ENCODE measurements at regions not wholly inside any gene's neighbourhood (a gene's known extent, or its start where the extent isn't known, plus 50 kb on each side); places are given as distances from the start of the nearest gene placed in this dataset.

- ATAC-seq = no peak
- intact Hi-C loops (cut with DNase I) = no loop called here
- H3K27me3 ChIP-seq = no peaks in the 10 kb centered on the region
- no peak overlapping the region for H3K27ac ChIP-seq
- H3K4me3 ChIP-seq = no peak overlapping the region
- DNase-seq = no peak
- H3K36me3 ChIP-seq = no peaks in the 10 kb centered on the region
- TF ChIP-seq CTCF (IDR thresholded peaks at IDR 0.05) = no peak
- WGBS, 2 donors = 66 to 67% methylated on average over 3 of the region's 3 CpGs
- no peaks in the 10 kb centered on the region for H3K4me1 ChIP-seq
- H3K9me3 ChIP-seq = peaks cover 0 to 5% (median 0%) of the 10 kb centered on the region in 11 donors
These were observed 433.9 kb downstream of the TRIML1 start for GRCh38 chr4:188573104-188573503.

DNA sequence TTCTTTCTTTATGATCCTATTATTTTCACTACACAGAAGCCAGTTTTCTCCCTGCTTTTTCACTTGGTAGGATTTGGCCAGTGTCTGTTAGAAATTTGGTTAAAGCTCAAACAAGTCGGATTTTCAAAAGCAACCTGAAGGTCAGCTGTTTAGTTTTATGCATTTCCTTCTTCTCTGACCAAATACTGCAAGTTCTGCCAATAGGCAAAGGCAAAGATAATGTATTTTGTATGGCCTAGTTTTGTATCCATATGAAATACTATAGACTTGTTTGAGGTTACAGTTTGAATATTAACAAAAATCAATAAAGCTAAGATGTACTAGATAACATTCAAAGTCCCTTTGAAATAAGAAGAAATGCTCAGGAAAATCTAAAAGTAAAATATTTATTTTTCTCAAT is 439.4 kb downstream of the TRIML1 start:
- intact Hi-C loops (cut with DNase I) = no loop called here
- no peak for TF ChIP-seq CTCF (IDR thresholded peaks at IDR 0.05)
- H3K27ac ChIP-seq = no peak overlapping the region
- H3K9me3 ChIP-seq = no peaks in the 10 kb centered on the region
- no peaks in the 10 kb centered on the region for H3K4me1 ChIP-seq
- no peaks in the 10 kb centered on the region for H3K36me3 ChIP-seq
- 54 to 56% methylated on average over 1 of the region's 1 CpG for WGBS, 2 donors
- no peak for DNase-seq
- H3K4me3 ChIP-seq = no peak overlapping the region
- H3K27me3 ChIP-seq = no peaks in the 10 kb centered on the region
- ATAC-seq = no peak

GRCh38 chr4:188596021-188596420 is 456.8 kb downstream of the TRIML1 start:
- no peak for TF ChIP-seq CTCF (IDR thresholded peaks at IDR 0.05)
- no peak overlapping the region for H3K27ac ChIP-seq
- no peak overlapping the region for H3K4me3 ChIP-seq
- WGBS, 2 donors = 69 to 72% methylated on average over 5 of the region's 5 CpGs
- no peak for ATAC-seq
- H3K36me3 ChIP-seq = no peaks in the 10 kb centered on the region
- H3K9me3 ChIP-seq = peaks cover 0 to 7% (median 0%) of the 10 kb centered on the region in 11 donors
- no peaks in the 10 kb centered on the region for H3K27me3 ChIP-seq
- intact Hi-C loops (cut with DNase I) = no loop called here
- no peak for DNase-seq
- H3K4me1 ChIP-seq = no peaks in the 10 kb centered on the region

GRCh38 chr4:188603646-188604045 is 464.4 kb downstream of the TRIML1 start:
- Histone ChIP-seq H3K9me3 (peaks cover 0 to 7% (median 0%) of the 10 kb centered on the region in 11 donors), H3K4me3 (no peak overlapping the region), H3K27me3 (peaks cover 0 to 5% (median 0%) of the 10 kb centered on the region in 7 donors), H3K36me3 (no peaks in the 10 kb centered on the region), H3K4me1 (no peaks in the 10 kb centered on the region), H3K27ac (no peak overlapping the region)
- no peak for TF ChIP-seq CTCF (IDR thresholded peaks at IDR 0.05)
- no peak for ATAC-seq
- intact Hi-C loops (cut with DNase I) = no loop called here
- DNase-seq = no peak
- 80 to 81% methylated on average over 4 of the region's 4 CpGs for WGBS, 2 donors
